ENCODE measurements at regions not wholly inside any gene's neighbourhood (a gene's known extent, or its start where the extent isn't known, plus 50 kb on each side); places are given as distances from the start of the nearest gene placed in this dataset.

DNA sequence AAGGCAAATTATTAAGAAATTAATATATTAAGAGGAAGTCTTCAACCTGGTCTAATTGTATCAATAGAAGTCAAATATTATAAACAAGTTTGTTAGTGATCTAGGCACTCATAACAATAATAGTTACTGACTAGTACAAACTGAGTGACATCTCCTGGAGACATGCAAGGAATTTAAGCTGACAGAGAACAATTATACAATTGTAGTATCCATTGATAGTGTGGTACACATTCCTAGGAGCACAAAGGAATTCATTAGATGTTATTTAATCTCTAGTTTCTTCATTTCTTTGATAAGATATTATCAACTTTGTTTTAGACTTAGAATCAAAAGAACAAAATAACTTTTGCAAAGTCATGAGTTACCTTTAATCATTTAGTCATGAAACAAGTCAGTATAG is 1048.6 kb downstream of the PCDH7 start:
- TF ChIP-seq CTCF (IDR thresholded peaks at IDR 0.05 in 2 of 3, conservative IDR thresholded peaks at IDR 0.05 in 1 of 3; ENCODE audit: borderline replicate concordance in 1 of 3, insufficient read depth in 1 of 3, low read depth in 2 of 3, low read length in 2 of 3): no peak
- no peak for TF ChIP-seq POLR2AphosphoS5 (IDR thresholded peaks at IDR 0.05; ENCODE audit: low read depth, low read length)
- no peak for TF ChIP-seq CEBPB (IDR thresholded peaks at IDR 0.05; ENCODE audit: low read depth)
- TF ChIP-seq TCF7L2 (IDR thresholded peaks at IDR 0.05; ENCODE audit: borderline replicate concordance, extremely low read depth, insufficient read depth, insufficient read length): no peak
- TF ChIP-seq EZH2 (IDR thresholded peaks at IDR 0.05): no peak
- TF ChIP-seq, protein P1, sequence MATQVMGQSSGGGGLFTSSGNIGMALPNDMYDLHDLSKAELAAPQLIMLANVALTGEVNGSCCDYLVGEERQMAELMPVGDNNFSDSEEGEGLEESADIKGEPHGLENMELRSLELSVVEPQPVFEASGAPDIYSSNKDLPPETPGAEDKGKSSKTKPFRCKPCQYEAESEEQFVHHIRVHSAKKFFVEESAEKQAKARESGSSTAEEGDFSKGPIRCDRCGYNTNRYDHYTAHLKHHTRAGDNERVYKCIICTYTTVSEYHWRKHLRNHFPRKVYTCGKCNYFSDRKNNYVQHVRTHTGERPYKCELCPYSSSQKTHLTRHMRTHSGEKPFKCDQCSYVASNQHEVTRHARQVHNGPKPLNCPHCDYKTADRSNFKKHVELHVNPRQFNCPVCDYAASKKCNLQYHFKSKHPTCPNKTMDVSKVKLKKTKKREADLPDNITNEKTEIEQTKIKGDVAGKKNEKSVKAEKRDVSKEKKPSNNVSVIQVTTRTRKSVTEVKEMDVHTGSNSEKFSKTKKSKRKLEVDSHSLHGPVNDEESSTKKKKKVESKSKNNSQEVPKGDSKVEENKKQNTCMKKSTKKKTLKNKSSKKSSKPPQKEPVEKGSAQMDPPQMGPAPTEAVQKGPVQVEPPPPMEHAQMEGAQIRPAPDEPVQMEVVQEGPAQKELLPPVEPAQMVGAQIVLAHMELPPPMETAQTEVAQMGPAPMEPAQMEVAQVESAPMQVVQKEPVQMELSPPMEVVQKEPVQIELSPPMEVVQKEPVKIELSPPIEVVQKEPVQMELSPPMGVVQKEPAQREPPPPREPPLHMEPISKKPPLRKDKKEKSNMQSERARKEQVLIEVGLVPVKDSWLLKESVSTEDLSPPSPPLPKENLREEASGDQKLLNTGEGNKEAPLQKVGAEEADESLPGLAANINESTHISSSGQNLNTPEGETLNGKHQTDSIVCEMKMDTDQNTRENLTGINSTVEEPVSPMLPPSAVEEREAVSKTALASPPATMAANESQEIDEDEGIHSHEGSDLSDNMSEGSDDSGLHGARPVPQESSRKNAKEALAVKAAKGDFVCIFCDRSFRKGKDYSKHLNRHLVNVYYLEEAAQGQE (IDR thresholded peaks at IDR 0.05; ENCODE audit: low read depth): no peak
- TF ChIP-seq POLR2A (IDR thresholded peaks at IDR 0.05; ENCODE audit: borderline replicate concordance, extremely low read depth, insufficient read depth, insufficient read length): no peak
- TF ChIP-seq RAD21 (IDR thresholded peaks at IDR 0.05; ENCODE audit: low read depth): no peak

Data from HCT116 (cell line).